ENCODE measurements at regions not wholly inside any gene's neighbourhood (a gene's known extent, or its start where the extent isn't known, plus 50 kb on each side); places are given as distances from the start of the nearest gene placed in this dataset.
"Not testable (repeated sequence)": the region's sequence is repeated elsewhere in the genome, so short reads cannot be mapped to it uniquely, and the experiment has no call there.

DNA sequence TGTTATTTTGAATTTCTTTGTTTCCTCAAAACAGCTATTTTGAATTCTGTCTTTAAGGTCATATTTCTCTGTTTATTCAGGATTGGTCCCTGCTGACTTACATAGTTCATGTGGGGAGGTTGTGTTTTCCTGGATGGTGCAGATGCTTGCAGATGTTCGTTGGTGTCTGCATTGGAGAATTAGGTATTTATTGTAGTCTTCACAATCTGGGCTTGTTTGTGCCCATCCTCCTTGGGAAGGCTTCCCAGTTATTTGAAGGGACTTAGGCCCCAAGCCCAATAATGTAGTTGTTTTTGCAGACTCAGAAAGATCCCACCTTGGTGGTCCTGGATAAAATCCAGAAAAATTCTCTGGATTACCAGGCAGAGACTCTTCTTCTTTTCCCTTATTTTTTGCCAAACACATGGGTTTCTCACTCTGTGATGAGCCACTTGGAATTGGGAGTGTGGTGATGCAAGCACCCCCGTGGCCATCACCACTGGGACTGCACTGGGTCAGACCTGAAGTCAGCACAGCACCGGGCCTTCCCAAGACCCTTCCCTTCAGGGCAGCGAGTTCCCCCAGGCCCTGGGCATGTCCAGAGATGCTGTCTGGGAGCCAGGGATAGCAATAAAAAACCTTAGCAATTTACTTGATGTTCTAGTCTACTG is 81.6 kb upstream of the EZR start:
- H3K27ac ChIP-seq, result no peak overlapping the region
- TF ChIP-seq, protein P1, sequence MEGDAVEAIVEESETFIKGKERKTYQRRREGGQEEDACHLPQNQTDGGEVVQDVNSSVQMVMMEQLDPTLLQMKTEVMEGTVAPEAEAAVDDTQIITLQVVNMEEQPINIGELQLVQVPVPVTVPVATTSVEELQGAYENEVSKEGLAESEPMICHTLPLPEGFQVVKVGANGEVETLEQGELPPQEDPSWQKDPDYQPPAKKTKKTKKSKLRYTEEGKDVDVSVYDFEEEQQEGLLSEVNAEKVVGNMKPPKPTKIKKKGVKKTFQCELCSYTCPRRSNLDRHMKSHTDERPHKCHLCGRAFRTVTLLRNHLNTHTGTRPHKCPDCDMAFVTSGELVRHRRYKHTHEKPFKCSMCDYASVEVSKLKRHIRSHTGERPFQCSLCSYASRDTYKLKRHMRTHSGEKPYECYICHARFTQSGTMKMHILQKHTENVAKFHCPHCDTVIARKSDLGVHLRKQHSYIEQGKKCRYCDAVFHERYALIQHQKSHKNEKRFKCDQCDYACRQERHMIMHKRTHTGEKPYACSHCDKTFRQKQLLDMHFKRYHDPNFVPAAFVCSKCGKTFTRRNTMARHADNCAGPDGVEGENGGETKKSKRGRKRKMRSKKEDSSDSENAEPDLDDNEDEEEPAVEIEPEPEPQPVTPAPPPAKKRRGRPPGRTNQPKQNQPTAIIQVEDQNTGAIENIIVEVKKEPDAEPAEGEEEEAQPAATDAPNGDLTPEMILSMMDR (conservative IDR thresholded peaks at IDR 0.05), result no peak

DNA sequence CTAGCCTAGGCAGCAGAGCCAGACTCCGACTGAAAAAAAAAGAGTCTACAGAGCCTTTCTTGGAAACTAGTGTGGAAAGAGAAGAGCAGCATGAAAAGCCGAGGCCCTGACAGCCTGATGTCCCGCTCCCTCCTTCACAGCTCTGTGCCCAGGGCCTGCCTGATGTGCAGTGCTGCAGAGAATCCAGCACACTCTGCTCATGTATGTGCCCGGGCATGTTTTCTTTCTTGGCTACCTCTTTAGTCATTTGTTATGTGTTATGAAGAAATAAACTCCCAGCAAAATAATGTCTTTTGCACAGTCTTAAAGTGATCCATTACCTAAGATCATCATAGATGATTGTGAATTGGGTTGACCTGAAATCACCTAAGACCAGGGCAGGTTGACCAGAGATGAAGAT is 78.1 kb upstream of the EZR start:
- TF ChIP-seq, protein P1 (conservative IDR thresholded peaks at IDR 0.05), result no peak
- H3K27ac ChIP-seq, result no peak overlapping the region

DNA sequence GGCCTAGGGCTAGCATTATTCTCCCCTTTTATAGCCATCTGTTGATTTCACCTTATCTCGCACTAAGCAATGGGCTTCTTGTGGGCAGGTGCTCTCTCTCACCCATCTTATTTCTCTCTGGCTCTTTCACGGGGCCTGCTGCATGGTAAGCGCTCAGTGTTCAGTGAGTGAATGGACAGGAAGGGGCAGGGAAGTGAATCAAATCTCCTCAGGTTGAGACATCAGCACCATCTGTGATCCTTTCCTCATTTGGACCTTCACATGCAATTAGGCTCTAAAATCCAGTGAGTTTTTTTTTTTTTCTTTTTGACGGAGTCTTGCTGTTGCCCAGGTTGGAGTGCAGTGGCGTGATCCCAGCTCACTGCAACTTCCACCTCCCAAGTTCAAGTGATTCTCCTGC is 76.5 kb upstream of the EZR start:
- no peak overlapping the region for H3K27ac ChIP-seq
- TF ChIP-seq, protein P1 (conservative IDR thresholded peaks at IDR 0.05), result no peak

DNA sequence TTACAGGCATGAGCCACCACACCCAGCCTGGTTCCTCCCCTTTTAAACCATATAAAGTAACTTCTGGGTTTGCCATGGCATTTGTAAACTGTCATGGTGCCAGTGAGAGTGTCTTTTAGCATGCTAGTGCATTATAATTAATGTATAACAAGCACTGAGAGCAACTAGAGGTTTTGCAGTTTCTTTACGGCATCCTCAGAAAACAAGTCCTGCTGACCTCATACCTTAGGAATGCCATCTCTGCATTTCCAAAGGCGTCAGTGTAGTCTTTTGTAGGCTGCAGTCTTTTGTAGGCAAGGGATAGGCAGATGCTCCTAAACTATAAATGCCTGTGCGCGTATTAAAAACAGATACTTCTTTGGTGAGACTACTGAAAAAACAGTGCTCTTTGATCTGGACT is 75.0 kb upstream of the EZR start:
- H3K27ac ChIP-seq, result peak overlapping the region; percentile 71; the same call in 1 of the 2 replicates

DNA sequence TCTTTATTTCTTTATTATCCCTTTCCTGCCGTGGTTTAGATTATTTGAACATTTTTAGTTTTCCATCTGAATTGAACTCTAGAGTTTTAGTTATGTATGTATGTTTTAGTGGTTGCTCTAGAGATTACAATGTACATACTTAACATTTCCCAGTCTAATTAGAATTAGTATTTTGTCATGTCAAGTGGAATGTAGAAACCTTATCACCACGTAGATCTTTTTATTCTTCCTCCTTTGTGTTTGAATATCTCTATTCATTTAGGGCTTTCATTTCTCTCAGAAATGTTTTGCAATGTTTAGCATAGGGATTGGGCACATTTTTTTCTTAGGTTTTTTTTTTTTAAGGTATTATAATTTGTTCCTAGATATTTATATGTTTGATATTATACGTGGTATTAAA is 73.1 kb upstream of the EZR start:
- TF ChIP-seq, protein P1 (conservative IDR thresholded peaks at IDR 0.05), result no peak
- H3K27ac ChIP-seq, result peak overlapping the region; percentile 71

More for the DNA sequence above, 75.0 kb upstream of the EZR start:
- TF ChIP-seq, protein P1 (conservative IDR thresholded peaks at IDR 0.05), result no peak

DNA sequence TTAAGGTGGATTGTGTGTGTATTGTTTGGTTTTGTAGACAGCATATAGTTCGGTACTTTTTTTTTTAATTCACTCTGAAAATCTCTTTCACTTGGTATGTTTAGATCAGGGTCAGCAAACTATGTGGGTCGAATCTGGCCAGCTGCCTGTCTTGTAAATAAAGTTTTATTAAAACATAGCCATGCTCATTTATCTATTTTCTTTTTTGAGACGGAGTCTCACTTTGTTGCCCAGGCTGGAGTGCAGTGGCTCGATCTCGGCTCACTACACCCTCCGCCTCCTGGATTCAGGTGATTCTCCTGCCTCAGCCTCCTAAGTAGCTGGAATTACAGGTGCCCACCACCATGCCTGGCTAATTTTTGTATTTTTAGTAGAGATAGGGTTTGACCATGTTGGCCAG is 72.4 kb upstream of the EZR start:
- peak overlapping the region; percentile 71 for H3K27ac ChIP-seq

DNA sequence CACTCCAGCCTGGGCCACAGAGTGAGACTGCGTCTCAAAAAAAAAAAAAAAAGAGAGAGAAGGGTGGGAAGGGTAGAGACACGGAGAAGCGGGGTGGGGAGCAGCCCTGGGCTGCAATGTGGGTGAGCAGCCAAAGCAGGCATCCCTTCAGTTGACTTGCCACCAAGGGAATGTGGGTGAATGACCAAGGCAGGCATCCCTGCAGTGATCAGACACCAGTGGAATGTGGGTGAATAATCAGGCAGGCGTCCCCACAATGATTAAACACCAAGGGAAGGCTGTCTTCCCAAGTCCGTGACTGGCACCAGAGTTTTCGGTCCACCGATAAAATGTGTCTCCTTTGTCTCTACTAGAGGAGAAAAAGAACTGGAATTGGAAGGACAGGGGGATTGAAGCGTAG is 69.0 kb upstream of the EZR start:
- not testable (repeated sequence) for H3K27ac ChIP-seq

DNA sequence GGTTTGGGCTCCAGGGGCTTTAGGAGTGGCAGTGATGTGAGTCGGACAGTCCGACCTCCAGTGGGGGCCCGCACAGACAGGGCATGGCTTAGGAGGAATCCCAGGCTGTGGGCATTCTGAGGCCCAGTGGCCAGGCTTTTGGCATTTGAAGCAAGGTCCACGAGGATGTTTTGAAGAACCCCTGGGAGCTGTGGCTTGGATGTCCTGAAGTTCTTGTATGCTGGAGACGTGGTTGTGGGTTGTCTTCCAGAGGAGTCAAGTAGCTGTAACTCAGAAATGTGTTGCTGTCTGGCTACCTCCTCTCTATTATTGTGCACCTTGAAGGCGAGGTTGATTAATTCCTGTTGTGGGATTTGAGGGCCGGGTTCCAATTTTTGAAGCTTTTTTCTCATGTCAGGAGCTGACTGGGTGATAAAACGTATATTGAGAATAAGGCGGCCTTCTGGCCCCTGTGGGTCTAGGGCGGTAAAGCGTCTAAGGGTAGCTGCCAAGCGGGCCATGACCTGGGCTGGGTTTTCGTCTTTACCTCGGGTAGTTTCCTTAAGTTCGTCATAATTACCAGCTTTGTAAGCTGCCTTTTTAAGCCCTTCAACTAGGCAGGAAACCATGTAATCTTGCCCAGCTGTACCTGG is 67.3 kb upstream of the EZR start:
- not testable (repeated sequence) for H3K27ac ChIP-seq

DNA sequence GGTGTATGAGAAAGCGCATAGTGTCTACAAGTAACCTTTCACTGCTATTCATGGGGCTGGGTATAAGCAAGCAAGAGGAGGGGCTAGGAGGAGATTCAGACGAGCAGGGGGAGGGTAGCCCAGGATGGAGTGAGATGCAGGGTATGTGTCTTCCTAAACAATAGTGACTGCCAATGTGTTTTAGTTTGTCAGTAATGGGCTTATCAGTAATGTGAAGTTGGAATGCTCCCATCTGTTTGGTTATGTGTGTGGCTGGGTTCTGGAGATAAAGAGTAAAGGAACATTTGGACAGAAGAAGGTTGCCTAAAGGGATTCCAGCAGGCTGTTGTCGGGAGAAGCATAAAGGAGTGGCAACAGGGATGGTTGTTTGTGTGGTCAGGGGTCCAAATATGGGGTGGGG is 62.7 kb upstream of the EZR start:
- H3K27ac ChIP-seq, result not testable (repeated sequence)

DNA sequence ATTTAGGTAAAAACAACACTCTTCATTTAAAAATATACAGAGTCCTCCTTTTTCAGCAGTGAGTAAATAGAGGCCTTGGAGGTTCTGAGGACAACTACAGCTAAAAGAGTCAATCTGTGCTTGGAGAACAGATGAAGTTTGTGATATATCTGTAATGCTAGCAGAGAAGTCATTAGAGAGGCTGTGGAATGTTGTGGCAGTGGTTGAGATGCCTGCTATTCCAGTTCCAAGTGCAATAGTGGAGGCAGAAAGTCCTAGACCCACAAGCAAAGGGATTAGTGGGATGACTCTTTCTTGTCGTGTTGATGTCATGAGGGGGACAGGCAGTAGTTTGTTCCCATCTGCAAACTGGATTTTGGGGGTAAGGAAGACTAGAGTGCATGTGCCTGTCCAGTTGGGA is 62.1 kb upstream of the EZR start:
- H3K27ac ChIP-seq, result not testable (repeated sequence)

Data from VCaP (cell line).